ENCODE measurements at regions not wholly inside any gene's neighbourhood (a gene's known extent, or its start where the extent isn't known, plus 50 kb on each side); places are given as distances from the start of the nearest gene placed in this dataset.

DNA sequence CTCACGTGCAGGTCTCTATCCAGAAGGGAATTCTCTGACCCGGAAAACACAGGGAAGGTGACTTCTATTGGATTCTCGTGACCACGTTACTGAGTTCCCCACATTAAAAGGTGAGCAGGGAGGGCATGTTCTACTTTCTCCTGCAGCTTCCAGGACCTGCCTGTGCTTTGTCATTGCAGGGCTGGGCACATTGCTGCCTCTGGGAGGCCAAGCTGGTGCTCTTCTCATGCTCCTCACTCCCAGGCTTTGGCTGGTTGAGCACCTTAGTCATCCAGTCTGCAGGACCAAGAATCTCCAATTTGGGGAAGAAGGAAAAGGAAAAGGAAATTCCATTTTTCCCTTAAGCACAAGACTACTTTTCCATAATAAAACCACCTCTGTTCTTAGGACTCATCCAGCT is 86.5 kb upstream of the TMEM72 start:
- no peaks in the 10 kb centered on the region for H3K36me3 Mint-ChIP-seq (ENCODE audit: unreplicated experiment)
- no peaks in the 10 kb centered on the region for H3K27me3 Mint-ChIP-seq (ENCODE audit: unreplicated experiment)
- H3K27ac Mint-ChIP-seq (ENCODE audit: unreplicated experiment), result no peak overlapping the region
- no peak overlapping the region for H3K4me3 Mint-ChIP-seq (ENCODE audit: unreplicated experiment)
- DNase-seq, result no peak
- no peak for TF ChIP-seq CTCF (IDR thresholded peaks at IDR 0.05; ENCODE audit: partially characterized antibody, unreplicated experiment)
- no peaks in the 10 kb centered on the region for H3K4me1 Mint-ChIP-seq (ENCODE audit: low read depth, unreplicated experiment)
- no peaks in the 10 kb centered on the region for H3K9me3 Mint-ChIP-seq (ENCODE audit: unreplicated experiment)

DNA sequence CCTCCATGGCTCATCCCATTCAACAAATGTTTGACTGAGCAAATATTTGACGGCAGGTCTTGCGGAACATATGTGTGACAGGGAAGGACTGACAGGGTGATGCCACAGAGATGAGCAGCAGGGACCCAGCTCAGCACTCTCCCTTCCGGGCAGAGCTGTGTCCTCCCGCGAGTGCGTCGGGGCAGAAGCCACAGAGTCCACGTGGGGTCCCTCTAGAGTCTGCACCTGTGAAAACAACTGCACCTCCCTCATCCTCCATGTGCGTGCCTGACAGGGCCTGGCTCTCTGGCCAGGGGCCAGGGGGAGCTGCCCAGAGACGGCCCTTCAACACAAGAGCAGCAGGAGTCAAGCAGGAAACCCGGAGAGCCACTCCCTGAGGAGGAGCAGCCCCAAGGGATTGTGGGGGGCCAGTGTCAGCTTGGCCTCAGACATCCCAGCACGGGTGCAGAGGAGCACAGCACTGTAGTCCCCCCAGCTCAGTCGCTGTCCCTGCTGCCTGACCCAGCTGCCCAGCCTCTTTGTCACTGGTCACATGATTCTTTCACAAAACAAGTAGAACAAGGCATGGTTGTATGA is 83.6 kb upstream of the TMEM72 start:
- no peak for DNase-seq
- H3K27ac Mint-ChIP-seq (ENCODE audit: unreplicated experiment), result no peak overlapping the region
- TF ChIP-seq CTCF (IDR thresholded peaks at IDR 0.05; ENCODE audit: partially characterized antibody, unreplicated experiment), result no peak
- no peaks in the 10 kb centered on the region for H3K4me1 Mint-ChIP-seq (ENCODE audit: low read depth, unreplicated experiment)
- no peaks in the 10 kb centered on the region for H3K9me3 Mint-ChIP-seq (ENCODE audit: unreplicated experiment)
- H3K36me3 Mint-ChIP-seq (ENCODE audit: unreplicated experiment), result no peaks in the 10 kb centered on the region
- no peak overlapping the region for H3K4me3 Mint-ChIP-seq (ENCODE audit: unreplicated experiment)
- no peaks in the 10 kb centered on the region for H3K27me3 Mint-ChIP-seq (ENCODE audit: unreplicated experiment)

DNA sequence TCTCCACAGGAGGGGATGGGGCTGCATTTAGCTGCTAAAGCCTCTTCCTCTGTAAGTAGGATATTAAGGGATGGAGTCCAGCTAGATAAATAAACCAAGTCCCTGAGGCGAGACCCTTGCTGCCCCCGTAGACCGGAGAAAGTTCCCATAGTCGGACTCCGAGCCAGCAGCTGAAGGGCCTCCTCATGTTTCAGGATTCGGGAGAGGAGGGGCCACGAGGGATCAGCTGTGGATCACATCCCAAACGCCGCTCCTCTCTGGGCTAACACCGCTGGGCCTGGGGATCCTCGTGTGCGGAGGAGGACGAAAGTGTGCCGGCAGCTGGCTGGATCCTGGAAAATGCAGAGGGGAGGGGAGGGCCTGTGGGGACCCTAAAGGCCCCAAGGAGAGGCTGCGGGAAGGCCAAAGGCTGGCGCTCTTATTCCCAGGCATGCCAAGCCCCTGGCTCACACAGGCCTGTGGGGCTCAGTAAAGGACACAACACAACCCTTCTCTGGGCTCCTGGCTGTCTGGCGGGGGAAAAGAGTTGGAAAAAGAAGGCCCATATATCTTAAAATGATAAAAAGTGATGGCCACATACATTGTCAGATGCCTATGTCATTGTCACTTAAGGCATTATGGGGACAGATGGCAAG is 82.5 kb upstream of the TMEM72 start:
- no peak for DNase-seq
- Mint-ChIP-seq H3K36me3 (ENCODE audit: unreplicated experiment) (no peaks in the 10 kb centered on the region), H3K4me1 (ENCODE audit: low read depth, unreplicated experiment) (no peaks in the 10 kb centered on the region), H3K27me3 (ENCODE audit: unreplicated experiment) (no peaks in the 10 kb centered on the region), H3K4me3 (ENCODE audit: unreplicated experiment) (no peak overlapping the region), H3K9me3 (ENCODE audit: unreplicated experiment) (no peaks in the 10 kb centered on the region), H3K27ac (ENCODE audit: unreplicated experiment) (no peak overlapping the region)
- TF ChIP-seq CTCF (IDR thresholded peaks at IDR 0.05; ENCODE audit: partially characterized antibody, unreplicated experiment), result no peak

- Mint-ChIP-seq H3K4me1 (ENCODE audit: low read depth, unreplicated experiment) (no peaks in the 10 kb centered on the region), H3K27me3 (ENCODE audit: unreplicated experiment) (no peaks in the 10 kb centered on the region), H3K4me3 (ENCODE audit: unreplicated experiment) (no peak overlapping the region), H3K36me3 (ENCODE audit: unreplicated experiment) (no peaks in the 10 kb centered on the region), H3K9me3 (ENCODE audit: unreplicated experiment) (no peaks in the 10 kb centered on the region), H3K27ac (ENCODE audit: unreplicated experiment) (no peak overlapping the region)
- no peak for DNase-seq
- TF ChIP-seq CTCF (IDR thresholded peaks at IDR 0.05; ENCODE audit: partially characterized antibody, unreplicated experiment), result no peak
Observed at GRCh38 chr10:44829426-44829825, 81.7 kb upstream of the TMEM72 start.

- H3K9me3 Mint-ChIP-seq (ENCODE audit: unreplicated experiment), result no peaks in the 10 kb centered on the region
- DNase-seq, result no peak
Observed at GRCh38 chr10:44830022-44830421, 81.1 kb upstream of the TMEM72 start.

More at GRCh38 chr10:44830022-44830421, 81.1 kb upstream of the TMEM72 start:
- H3K36me3 Mint-ChIP-seq (ENCODE audit: unreplicated experiment), result no peaks in the 10 kb centered on the region
- H3K27ac Mint-ChIP-seq (ENCODE audit: unreplicated experiment), result no peak overlapping the region
- TF ChIP-seq CTCF (IDR thresholded peaks at IDR 0.05; ENCODE audit: partially characterized antibody, unreplicated experiment), result no peak
- no peak overlapping the region for H3K4me3 Mint-ChIP-seq (ENCODE audit: unreplicated experiment)
- H3K27me3 Mint-ChIP-seq (ENCODE audit: unreplicated experiment), result no peaks in the 10 kb centered on the region
- no peaks in the 10 kb centered on the region for H3K4me1 Mint-ChIP-seq (ENCODE audit: low read depth, unreplicated experiment)

All from glutamatergic neuron (in vitro differentiated cells).